ENCODE measurements at regions not wholly inside any gene's neighbourhood (a gene's known extent, or its start where the extent isn't known, plus 50 kb on each side); places are given as distances from the start of the nearest gene placed in this dataset.

DNA sequence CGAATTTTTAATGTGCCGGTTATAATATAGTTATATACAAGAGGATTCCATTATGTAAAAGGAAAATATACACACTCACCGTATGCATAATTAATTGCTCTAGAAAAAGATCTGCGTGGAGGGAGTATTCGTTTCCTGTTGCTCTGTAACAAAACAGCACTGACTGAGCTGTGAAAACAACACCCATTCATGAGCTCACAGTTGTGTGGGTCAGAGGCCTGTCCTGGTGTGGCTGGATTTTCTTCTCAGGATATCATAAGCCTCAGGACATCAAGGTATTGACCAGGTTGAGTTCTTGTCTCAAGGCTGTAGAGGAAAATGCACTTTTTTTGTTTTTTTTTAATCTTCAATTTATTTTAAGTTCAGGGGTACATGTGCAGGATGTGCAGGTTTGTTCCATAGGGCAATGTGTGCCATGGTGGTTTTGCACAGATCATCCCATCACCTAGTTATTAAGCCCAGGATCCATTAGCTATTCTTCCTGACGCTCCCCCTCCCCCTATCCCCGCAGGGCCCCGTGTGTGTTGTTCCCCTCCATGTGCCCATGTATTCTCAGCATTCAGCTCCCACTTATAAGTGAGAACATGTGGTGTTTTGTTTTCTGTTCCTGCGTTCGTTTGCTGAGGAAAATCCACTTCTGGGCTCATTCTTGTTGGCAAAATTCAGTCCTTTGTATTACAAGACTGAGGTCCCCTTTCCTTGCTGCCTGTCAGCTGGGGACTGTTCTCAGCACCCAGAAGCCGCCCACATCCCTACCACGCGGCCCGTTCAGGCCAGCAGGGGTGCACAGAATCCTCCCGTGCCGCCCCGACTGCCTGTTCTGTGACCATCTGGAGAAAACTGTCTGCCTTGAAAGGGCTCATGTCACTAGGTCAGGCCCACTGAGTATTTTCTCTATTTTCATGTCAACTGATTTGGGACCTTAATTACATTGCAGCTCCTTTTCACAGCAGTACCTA is 87.4 kb upstream of the ERRFI1 start:
- TF ChIP-seq CTCF (conservative IDR thresholded peaks at IDR 0.05; ENCODE audit: low read length) (no peak), EZH2phosphoT487 (IDR thresholded peaks at IDR 0.05; ENCODE audit: borderline replicate concordance) (no peak)

All from Loucy (cell line).